DND-41 (cell line): ENCODE measurements at regions not wholly inside any gene's neighbourhood (a gene's known extent, or its start where the extent isn't known, plus 50 kb on each side); places are given as distances from the start of the nearest gene placed in this dataset.

Experiments used
- EZH2 ChIP-seq: IDR thresholded peaks from 3 replicates; pipeline ENCODE4 v1.6.1; 2012; ENCODE audit warnings: borderline replicate concordance, low read depth, mild to moderate bottlenecking, moderate library complexity, low read length, inconsistent platforms; ENCODE audit not compliant: severe bottlenecking
- TF ChIP-seq, protein P1 (sequence below): IDR thresholded peaks from 2 replicates; pipeline ENCODE4 v1.5.1; 2012; ENCODE audit warnings: borderline replicate concordance, low read length, moderate library complexity, mild to moderate bottlenecking; ENCODE audit not compliant: poor library complexity, severe bottlenecking; ENCODE audit errors: extremely low read depth

DNA sequence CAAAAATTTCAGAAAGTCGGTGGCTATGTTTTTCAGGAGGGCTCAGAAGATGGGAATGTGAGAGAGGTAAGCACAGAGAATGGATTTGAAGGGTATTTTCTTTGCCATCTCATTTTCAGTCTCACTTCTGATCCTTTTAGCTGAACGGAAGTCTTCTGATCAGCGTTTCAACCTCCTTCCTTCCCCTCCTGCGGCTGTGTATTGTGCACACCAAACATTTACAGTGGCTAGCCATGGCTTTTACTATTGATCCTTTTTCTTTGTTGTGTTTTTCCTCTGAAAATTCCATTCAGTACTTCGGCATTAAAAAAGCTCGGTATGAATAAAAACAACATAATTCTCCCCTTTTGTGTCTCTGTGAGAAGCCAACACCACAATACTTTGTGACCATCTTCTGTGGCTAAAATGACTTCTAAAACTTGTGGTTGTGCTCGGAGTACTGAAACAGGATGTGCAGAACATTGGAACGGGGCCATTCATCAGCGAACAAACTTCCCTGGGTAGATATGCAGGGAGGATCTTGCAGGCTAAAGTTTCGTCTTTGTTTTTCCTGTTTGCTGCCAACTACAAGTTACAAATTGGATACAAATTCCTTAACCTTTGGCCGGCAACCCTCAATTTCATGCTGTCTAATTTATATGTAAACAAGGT, 260.8 kb upstream of the FAM98A start:
- TF ChIP-seq, protein P1, sequence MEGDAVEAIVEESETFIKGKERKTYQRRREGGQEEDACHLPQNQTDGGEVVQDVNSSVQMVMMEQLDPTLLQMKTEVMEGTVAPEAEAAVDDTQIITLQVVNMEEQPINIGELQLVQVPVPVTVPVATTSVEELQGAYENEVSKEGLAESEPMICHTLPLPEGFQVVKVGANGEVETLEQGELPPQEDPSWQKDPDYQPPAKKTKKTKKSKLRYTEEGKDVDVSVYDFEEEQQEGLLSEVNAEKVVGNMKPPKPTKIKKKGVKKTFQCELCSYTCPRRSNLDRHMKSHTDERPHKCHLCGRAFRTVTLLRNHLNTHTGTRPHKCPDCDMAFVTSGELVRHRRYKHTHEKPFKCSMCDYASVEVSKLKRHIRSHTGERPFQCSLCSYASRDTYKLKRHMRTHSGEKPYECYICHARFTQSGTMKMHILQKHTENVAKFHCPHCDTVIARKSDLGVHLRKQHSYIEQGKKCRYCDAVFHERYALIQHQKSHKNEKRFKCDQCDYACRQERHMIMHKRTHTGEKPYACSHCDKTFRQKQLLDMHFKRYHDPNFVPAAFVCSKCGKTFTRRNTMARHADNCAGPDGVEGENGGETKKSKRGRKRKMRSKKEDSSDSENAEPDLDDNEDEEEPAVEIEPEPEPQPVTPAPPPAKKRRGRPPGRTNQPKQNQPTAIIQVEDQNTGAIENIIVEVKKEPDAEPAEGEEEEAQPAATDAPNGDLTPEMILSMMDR: no peak
- no peak for TF ChIP-seq EZH2
